HG02763 (cell line): ENCODE measurements at regions not wholly inside any gene's neighbourhood (a gene's known extent, or its start where the extent isn't known, plus 50 kb on each side); places are given as distances from the start of the nearest gene placed in this dataset.

Experiments
- ATAC-seq: cut with Tn5 transposase; IDR thresholded peaks from one replicate; pipeline ENCODE4 v1.9.1; 2021; ENCODE audit warnings: mild to moderate bottlenecking, moderate library complexity; ENCODE audit not compliant: unreplicated experiment

DNA sequence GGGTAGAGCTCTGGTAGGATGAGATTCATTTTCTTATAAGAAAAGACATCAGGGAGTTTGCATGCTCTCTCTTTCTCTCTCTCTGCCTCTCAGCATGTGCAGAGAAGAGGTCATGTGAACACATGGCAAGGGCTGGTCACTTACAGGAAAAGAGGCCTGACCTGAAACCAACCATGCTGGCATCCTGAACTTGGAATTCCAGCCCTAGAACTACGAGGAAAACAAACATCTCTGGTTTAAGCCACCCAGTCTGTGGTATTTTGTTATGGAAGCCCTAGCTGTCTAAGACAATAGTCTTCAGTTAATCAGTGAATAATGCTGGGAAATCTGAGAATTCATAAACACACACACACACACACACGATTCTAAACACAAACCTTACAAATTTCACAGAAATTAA lies 1104.2 kb upstream of the LRRN3 start:
- no peak for ATAC-seq

DNA sequence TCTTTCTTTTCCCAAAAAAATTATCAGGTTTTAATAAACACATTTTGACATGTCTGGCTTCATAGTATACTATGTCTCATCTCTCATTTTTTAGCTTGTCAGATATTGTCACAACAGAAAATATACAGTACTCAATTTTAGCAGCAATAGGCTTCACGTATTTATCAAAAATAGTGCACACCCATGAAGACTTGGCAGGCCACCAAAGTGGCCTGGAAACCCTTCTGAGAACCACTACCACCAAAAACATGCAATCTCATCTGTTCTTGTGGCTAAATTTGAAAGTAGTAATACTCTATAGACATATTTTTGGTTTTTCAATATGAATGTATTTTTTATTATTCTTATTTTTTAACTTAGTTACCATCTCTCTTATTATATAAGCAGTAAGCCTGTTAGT lies 1094.5 kb upstream of the LRRN3 start:
- ATAC-seq: no peak

DNA sequence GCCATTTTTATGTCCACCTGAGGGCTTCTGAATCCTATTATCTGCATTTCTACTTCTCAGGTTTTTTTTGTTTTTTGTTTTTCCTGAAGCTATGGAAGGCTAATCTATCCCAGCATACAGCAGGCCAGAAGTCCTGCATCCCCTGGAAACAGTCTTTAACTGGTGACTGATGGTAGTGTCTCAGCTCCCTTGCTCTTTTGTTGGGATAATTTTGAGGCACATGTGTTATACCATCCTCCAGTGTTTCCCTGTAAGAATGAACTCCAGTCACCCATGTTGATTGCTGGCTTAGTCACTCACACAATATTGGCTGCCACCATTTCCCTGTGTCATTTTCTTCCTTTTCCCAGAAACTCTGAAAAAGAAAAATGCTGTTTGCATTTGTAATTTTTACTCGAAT lies 1094.0 kb upstream of the LRRN3 start:
- ATAC-seq: no peak

GRCh38 chr7:109997837-109998236 lies 1093.1 kb upstream of the LRRN3 start:
- ATAC-seq: no peak

- no peak for ATAC-seq
These were observed 1089.5 kb upstream of the LRRN3 start for GRCh38 chr7:110001254-110001938.

DNA sequence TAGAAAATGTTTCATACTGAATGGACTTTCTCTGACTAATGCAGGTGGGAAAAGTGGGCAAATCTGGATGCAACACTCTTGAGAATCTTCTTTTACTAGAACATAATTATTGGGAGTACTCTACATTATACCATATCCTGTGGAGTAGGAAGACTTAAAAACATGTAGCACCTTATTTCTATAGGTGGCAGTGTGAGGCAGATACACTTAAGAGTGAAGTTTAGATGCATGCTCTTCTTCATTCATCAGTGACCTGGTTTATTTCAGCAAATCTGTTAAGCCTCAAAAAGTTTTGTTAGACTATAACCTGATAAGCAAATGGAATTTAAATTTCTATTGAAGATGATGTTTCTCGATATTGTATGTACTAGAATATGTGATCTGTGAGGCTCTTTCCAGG lies 1087.1 kb upstream of the LRRN3 start:
- no peak for ATAC-seq

DNA sequence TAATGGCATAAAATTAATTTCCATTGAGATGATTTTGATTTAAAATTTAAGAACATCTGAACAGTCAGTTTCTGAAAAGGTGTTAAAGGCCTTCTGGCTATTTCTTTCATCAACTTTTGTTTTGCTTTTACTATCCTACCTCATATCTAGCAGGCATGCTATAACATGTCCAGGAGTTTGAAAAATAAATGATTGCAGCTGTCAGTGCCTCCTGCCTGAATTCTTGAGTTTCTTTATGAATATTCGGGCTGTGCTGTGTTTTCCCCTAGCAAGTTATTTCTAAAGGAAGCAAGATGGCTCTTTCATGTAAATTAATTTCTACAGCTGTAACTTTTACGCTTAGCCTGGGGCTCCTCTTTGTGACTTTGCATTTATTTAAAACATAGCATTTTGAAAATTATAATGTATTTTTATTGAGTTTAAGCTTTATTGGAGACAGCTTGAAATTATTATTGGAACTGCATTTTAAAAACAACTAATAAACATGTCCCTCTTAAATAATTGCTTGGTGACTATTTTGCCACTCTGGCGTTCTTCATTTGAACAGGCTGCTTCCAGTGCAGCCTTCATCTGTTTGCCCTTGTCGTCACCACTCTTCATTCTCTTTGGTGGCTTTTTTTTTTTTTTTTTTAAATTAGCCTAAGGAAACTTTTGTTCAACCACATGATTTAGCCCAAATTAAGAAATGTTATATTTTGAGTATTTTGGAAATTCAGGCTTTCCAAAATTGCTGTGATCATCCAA lies 1083.4 kb upstream of the LRRN3 start:
- no peak for ATAC-seq

GRCh38 chr7:110010359-110010758 lies 1080.6 kb upstream of the LRRN3 start:
- ATAC-seq: no peak

DNA sequence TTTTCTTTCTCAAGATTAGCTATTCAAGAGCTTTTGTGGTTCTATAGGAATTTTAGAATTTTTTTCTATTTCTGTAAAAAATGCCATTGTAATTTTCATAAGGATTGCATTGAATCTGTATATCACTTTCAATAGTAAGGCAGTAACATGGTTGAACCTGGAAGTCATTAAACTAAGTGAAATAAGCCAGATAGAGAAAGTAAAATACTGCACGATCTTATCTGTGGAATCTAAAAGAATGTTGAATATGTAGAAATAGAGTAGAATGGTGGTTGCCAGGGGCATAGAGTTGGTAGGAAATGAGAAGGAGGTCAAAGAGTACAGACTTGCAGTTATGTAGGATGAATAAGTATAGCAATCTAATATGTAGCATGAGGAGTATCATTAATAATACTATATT lies 1073.5 kb upstream of the LRRN3 start:
- no peak for ATAC-seq

GRCh38 chr7:110027385-110027784 lies 1063.5 kb upstream of the LRRN3 start:
- ATAC-seq: no peak

DNA sequence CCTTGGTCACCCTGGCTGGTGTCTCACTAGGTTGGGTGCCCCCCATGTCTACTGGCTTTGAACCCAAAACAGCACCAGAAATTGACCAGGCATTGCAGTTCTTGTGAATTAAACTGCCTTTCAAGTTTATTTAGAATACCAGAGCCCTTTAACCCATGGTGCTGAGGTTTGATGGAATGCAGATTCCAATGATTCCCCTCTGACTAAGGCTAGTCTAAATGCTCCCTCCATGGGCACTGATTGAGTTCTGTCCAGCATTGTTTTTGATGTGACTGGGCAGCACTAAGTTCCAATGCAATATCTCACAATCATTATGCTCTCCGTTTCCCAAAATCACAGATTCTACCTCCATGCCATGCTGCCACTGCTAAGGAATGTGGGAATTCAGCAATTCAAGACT lies 1047.4 kb upstream of the LRRN3 start:
- no peak for ATAC-seq

DNA sequence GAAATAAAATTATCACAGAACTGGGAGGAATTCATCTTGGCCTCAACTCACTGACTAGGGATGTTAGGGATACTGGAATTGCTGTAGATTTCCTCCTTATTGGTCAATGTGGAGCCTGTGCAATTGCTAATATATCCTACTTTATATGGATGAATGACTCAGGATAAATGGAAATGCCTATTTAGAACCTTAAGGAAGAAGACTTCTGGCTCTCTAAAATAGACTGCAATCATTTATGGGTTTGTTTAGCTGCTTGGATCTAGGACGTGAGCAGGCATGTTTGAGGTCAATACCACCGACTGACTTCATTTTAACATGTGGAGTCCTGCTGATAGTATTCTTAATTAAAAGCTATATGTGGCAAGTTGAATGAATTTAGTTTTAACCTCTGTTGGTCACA lies 1040.1 kb upstream of the LRRN3 start:
- ATAC-seq: no peak

- ATAC-seq: no peak
These were observed 1039.6 kb upstream of the LRRN3 start for GRCh38 chr7:110051372-110051771.

DNA sequence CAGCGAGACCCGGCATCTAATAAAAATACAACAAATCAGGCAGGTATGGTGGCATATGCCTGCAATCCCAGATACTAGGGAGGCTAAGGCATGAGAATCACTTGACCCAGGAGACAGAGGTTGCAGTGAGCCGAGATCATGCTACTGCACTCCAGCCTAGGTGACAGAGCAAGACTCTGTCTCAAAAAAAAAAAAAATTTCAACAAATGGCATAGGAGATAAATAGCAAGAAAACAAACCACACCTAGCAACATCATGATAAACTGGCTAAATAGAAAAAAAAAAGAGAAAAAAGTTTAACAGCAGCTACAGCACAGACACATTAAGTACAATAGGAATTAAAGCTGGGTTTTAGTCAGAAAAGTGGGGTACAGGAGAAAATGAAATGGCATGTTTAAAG lies 1034.6 kb upstream of the LRRN3 start:
- ATAC-seq: no peak

DNA sequence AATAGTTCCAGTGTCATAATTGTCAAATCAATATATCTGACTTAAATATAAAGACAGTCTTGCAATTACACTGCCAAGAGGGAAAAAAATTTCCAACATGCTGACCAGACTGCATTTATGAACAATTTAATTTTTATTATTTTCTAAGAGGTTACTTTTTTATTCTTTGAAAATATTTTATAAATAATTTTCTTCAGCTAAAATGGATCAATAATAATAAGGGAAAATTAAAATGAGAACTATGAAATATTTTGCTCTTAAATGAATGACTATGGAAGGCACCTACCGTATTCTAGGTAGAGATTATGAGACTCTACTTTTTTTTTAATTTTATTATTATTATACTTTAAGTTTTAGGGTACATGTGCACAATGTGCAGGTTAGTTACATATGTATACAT lies 1032.5 kb upstream of the LRRN3 start:
- no peak for ATAC-seq

DNA sequence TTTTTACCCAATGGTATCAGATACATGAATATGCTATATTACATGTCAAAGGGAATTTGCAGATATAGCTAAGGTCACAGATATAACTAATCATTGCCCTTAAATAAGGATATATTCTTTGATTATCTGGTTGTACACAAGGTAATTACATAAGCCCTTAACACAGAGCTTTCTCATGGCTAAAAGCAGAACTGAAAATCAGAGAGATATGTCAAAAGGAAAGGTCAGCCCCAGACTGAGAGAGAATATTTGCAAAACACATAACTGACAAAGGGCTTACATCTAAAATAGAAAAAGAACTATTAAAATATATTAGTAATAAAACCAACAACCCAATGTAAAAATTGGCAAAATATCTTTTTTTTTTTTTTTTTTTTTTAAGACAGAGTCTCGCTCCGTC lies 1029.5 kb upstream of the LRRN3 start:
- no peak for ATAC-seq

GRCh38 chr7:110065121-110065520 lies 1025.8 kb upstream of the LRRN3 start:
- ATAC-seq: no peak

DNA sequence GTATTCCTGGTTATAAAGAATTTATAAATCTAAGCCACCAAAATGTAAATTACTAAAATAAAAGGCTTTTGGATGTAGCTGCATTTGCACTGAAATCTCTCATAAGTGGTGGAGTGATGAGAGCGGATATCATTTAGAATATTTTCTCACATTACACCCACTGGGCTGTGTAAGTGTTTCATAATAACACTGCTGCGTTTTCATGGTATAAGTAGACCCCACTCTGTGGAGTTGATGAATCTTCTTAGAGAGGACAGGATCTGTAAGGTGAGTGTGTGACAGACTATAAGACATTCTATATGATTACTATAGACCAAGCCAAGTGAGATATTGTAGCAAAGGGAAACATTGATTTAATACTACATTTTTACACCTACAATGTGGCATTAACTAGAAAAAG lies 1024.1 kb upstream of the LRRN3 start:
- ATAC-seq: no peak

DNA sequence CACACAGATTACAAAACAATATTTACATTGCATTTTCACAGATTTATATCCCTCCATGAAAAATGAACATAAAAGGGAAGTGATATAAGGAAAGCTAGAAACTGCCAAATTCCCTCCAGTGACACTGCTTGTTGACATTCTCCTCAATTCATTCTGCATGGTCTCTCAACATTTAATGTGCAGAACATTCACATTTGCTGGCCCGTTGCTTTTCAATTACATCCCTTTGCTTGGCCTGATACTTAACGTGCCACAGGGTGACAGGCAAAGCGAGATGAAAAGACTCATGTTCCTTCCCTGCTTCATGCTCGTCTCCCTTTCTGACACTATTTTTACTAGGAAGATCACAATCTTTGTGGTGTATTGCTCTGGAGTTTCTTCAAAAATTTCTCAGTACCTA lies 1019.7 kb upstream of the LRRN3 start:
- ATAC-seq: no peak

- ATAC-seq: no peak
These were observed 1015.5 kb upstream of the LRRN3 start for GRCh38 chr7:110075450-110075849.

DNA sequence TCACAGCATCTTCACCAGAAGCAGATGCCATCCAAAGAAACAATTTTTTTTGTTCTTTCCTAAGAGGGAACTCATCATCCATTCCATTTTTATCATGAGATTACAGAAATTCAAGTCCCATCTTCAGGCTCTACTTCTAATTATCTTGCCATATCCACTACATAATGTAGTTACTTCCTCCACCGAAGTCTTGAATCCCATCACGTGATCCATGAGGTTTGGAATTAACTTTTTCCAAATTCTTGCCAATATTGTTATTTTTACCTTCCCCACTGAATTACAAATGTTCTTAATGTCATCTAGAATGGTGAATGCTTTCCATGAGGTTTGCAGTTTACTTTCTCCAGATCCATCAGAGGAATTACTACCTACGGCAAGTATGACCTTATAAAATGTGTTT lies 1014.7 kb upstream of the LRRN3 start:
- ATAC-seq: no peak

DNA sequence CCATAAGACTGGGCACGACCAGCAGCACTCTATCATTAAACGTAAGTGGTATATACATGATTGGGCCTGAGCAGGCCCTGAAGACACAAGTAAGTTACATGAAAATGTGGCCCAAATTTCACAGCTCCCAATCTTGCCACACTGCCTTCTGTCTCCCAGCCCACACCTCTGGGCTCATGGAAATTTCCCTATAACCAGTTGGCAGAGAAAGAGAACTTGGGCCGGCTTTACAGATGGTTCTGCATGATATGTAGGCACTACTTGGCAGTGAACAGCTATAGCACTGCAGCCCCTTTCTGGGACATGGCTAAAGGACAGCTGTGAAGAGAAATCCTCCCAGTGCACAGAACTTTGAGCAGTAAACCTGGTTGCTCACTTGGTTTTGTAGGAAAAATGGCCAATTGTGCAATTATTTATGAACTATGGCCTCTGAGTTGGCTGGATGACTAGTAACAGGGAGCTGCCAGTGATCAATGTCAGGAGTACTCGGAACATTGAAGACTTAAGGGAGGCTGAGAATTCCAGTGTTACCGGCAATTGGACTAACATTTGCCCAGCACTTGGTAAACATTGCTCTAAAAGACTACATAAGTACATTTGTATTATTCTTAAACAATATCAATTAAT lies 1006.6 kb upstream of the LRRN3 start:
- ATAC-seq: no peak
